Raji (cell line): ENCODE measurements at regions not wholly inside any gene's neighbourhood (a gene's known extent, or its start where the extent isn't known, plus 50 kb on each side); places are given as distances from the start of the nearest gene placed in this dataset.

Source experiments
- POLR2A ChIP-seq: IDR thresholded peaks from 2 replicates; pipeline ENCODE4 v1.6.1; 2011; ENCODE audit warnings: low read depth, low read length, control low read depth; ENCODE audit not compliant: insufficient read depth

DNA sequence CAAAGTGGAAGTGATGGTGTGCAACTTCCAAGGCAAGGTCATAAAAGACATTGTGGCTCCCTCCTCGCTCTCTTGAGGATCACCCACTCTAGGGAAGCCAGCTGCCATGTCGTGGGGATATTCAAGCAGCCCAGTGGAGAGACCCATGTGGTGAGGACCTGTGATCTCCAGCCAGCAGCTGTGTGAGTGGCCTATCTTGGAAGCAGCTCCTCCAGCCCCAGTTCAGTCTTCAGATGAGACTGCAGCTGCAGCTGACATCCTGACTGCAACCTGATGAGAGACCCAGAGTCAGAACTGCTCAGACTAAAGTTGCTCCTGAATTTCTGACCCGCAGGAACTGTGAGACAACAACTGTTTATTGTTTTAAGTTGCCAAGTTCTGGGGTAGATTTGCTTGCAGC lies 86.4 kb upstream of the GRK3 start:
- no peak for TF ChIP-seq POLR2A

DNA sequence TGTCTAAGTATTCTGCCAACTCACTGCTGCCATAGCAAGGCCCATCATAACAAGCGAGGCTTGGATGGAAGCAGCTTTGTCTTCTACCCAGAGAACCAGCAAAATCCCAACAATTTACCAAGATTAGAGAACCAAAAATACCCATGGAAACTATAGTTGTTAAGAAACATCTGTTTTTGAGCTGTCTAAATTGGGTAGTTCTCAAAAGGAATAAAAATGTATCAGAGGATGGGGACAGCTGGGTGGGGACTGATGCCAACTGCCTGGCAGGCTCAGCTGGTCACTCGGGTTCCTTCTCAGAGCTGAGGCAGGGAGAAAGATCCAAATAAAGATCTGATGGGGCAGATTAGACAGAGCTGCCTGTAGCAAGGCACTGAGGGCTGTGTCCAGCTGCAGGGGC lies 85.9 kb upstream of the GRK3 start:
- no peak for TF ChIP-seq POLR2A

DNA sequence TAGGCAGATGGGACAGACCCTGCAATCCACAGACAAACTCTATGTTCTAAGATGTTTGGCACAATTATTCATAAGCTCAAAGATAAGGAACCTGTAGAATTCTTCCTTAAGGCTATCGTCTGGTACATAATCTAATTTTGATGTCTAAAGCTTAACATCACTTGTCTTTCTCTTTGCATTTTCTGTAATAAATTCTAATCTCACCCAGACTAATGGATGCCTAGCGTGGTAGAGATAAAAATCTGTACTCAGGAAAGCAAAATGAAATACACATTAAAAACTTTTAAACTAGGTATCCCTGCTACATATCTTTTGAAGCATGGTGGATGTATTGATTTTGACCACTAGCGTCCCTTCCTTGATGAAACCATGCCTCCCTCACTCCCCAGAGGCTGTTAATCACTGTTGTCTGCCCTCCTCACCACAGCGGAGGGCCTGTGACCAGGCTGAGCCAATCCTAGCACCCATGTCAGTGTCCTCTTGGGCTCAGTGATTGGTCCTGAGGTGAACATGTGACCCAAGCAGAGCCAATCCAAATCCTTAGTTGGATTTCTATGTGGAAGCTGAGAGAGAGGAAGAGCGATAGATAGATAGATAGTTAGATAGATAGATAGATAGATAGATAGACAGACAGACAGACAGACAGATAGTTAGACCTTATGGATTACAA lies 82.2 kb upstream of the GRK3 start:
- no peak for TF ChIP-seq POLR2A

DNA sequence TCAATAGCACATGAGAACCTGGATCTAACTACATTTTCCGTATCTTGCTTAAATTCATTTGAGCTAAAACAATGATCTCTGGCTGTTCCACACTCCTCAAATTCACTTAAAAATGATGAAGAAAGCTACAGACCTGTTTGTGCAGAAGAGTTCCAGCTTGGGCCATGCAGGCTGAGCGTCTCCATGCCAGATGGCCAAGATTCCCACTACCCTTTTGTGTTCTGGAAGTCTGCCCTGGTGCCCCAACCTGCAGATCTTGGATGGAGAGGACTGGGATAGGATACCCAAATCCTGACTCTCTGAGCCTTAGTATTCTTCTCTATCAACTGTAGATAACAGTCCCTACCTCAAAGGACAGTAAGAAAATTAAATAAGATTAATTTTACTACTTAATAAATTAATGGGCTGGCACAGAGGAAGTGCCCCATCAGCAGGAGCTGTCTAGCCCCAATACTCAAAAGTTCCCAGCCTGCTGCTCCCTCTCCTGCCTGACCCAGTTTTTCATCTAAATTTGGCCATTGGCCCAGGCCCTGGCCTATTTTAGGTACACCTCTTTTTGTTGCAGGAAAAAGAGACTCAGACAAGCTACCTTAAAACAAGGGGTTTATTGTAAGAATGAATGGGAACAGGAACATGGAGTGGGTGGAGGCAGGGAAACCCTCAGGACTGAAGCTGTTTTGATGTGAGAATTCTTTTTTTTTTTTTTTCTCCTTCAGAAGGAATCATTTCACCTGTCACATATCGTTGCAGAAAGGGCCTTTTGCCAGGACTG lies 81.4 kb upstream of the GRK3 start:
- TF ChIP-seq POLR2A, result no peak

DNA sequence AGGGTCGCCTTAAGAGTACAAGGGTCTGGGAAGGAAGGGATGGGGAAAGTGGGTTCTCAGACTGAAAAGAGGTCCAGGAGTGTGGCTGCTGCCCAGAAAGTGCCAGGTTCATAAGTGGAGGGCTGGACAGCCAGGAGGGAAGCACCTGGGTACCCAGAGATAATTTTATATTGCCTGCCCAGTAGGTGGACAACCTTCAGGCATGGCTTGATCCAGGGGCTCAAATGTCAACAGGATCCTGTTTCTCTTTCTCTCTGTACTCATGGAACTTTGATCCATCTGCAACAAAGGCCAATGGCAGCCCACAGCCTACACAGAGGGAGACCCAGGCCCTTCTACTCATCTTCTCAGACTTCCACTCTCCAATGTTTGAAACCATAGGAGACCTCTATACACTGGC lies 80.5 kb upstream of the GRK3 start:
- TF ChIP-seq POLR2A, result no peak

DNA sequence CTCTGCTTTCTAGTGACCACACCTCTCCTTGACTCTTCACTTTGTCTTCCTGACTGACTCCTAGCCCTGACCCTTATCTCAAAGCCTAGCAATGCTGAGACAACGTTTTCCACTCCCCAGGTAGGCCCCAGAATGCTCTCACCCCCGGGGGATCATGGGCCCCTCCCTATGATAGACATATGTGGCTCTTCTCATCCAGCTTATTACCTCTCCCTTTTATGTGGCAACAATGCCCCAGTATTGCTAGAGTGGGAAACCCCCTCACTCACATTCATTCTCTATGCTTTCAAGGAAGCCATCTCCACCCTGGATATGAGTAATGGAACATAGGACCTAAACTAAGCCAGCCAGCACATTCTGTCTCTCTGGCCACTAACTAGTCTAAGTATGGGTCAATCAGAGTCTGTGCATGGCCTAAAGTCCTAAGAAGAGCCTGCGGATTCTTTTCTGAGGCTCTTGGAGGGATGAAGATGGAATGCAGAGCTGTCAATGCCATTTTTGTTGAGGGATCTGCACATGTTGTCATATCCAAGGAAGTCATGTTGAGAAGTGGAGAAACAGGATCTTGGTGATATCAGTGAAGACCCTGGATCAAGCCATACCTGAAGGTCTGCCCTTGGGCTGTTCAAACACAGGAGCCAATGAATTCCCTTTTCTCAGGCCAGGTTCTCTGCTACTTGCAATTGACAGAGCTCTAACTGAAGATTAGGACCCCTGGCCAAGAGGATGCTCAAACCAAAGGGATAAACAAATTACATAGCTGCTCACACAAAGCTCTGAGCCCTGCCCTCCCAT lies 79.8 kb upstream of the GRK3 start:
- TF ChIP-seq POLR2A, result no peak

DNA sequence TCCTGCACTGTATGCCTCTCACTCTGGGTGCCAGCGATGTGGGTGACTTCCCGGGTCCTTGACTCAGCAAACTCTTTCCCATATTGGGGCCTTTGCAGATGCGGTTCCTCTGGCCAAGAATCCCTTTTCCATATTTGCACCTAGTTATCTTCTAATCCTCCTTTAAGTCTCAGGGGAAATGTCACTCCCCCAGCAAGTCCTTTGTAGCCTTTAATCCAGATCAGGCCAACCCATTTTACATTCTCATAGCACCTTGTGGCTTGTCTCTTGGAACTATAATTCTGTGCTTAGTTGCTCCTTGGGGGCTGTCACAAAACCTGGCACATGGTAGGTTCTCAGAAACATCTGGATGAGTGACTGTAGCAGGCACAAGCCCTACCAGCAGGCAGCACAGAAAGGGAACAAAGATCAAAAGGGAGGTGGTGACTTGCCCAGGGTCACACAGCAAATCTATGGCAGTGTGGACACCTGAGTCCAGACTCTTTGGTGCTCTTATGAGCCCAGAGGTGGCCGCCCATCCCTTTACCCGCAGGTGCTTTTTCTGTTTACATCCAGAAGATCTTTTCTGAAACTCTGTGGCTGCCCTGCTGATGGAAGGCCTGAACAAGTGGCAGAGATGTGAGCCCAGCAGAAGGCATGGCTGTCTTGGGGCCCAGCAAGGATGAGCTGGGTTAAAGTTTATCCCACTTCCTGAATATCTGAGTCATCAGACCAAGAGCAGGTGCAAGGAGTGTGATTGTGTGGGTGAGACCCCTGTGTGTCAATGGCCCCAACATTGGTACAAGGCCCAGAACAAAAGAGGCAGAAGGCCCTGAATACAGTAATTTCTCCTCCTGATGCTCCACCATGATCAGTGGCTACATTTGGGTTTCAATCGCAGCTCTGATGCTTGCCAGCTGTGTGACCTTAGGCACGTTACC lies 78.6 kb upstream of the GRK3 start:
- TF ChIP-seq POLR2A, result no peak

DNA sequence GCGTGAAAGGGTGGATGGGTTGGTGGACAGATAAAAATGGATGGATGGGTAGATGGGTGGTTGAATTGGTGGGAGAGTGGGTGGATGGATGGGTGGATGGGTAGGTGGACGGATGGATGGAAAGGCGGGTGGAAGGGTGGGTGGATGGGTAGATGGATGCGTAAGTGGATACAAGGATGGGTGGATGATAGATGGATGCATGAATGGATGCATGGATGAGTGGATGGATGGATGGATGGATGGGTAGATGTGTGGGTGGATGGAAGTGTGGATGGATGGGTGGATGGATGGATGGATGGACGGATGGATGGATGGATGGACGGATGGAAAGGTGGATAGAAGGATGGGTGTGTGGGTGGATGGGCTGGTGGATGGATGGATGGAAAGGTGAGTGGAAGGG lies 77.0 kb upstream of the GRK3 start:
- no peak for TF ChIP-seq POLR2A

DNA sequence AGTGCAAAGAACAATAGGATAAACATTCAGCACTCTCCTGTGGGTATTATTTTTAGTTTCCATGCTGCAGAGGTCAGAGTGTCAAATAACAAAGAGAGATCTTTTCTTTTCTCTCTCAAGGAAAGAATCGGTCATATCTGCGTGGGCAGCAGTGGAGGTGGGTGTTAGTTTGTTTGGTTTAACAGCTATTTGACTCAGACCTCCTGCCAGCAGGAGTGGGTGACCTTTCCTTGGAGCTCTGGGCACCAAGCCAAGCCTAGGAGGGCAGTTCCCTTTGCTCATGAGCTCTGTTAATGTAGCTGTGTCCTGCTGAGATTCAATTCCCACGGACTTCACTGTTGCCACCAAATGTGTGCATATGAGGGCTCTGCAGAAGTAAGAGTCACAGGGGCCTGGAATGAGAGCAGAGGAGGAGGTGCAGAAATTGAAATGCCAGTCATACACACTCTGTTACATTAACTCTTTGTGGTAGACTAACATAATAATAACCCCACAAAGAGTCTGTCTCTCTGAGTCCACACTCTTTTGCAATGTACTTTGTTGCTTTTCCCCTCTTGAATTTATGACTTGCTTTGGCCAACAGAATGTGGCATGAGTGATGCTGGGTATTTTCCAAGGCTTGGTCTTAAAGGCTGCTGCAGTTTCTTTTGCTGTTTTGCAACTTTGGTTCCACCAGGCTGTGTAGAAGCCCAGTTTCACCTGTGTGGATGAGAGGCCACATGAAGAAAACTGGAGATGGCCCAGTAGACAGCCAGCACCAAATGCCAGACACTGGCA lies 76.0 kb upstream of the GRK3 start:
- TF ChIP-seq POLR2A, result no peak

DNA sequence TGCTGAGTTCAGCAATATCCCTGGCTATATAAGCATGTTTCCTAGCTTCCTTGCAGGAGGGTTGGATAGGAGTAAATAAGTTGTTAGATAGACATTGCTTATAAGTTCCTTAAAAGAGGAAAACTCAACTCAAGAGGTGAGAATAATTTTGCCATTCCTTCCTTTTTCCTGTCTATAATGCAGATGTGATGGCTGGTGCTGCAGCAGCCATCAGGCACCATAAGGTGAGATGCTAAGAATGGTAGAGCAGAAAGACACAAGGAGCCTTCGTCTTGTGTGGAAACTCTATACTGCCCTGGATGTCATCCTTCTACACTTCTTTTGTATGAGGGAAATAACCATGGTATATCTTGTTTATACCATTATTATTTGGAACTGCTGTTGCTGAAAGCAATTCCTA lies 74.5 kb upstream of the GRK3 start:
- TF ChIP-seq POLR2A, result no peak

DNA sequence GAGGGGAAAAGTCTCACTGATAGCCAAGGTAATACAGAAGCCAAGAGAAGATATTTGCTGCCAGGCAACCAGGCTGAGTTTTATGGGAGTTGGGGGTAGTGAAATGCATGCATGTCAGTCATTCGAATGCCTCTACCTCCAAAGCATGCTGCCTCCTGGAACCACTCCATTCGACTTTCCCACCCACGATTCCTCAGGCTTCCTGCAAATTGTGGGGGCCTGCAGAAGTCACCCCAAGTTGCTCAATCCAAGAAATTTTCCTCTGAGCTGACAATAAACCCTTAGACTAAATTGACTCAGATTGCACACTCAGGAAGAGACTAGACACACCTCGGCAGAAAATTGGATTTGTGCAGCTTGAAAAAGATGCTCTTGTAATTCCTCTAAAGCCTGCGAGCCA lies 73.6 kb upstream of the GRK3 start:
- TF ChIP-seq POLR2A, result no peak

DNA sequence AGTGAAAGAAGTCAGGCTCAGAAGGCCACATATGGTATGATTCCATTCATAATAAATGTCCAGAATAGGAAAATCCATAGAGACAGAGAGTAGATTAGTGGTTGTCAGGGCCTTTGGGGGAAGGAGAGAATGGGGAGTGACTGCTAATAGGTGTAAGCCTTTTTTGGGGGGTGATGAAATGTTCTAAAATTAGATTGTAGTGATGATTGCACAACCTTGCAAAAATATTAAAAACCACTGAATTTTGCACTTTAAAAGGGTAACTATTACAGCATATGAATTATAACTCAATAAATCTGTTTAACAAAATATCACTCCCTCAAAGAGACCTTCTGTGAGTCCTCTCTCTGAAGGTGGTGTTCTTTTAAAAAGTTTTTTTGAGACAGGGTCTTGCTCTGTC lies 72.3 kb upstream of the GRK3 start:
- TF ChIP-seq POLR2A, result no peak

DNA sequence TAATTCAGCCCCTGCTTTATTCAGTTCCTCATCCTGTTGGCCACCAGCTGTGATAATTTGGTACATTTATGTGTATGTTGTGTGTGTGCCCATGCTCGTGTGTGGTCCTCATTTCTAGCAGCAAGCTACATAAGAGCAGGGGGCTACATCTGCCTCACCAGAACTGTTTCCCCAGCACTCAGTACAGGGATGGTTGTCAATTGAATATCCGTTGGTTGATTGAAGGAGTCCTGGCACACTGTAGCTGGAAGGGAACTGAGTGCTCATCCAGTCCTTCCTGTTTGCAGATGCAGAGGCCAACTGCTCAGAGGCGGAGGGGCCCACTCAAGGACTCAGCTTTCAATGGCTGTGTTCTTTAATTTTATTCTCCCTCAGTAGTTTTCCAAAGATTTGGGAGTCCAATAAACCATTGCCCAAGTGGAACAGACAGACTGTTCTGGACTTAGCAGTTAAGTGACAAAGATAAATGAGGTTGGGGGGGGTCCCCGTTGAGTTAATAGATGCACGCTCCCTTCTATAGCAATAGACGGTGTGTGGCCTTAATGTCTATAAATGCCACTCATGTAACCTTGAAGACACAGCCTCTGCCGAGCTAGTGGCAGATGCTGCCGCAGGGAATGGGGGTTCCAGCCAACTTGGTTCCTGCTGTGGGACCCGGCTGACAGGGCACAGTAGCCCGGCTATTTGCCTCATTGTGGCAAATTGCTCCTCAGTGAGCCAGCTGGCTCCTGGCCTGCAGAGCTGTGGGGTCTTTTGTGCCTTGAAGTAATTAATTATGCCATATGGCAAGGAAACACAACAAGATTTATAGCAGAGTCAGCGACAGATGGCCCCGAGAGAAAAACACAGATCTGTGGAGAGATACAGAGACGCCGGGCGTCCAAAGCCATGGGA lies 71.4 kb upstream of the GRK3 start:
- TF ChIP-seq POLR2A, result no peak

DNA sequence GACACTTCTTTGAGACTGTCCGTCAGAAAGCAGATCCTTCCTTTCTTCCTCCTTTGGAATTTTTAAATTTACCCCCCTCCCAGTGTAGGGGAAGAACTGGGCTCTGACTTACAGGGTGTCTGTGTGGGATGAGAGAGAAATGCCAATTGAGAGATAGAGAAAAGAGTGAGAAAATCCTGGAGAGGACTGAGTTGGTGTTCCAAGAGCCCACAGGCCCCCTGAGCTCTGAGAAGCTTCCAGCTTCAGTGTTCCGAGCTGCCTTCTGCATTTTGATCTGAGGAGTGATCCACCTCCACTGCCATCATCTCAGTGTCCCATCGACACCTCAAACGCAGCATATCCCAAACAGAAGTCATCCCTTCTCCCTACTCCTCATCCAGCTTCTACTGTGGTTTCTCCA lies 70.7 kb upstream of the GRK3 start:
- TF ChIP-seq POLR2A, result no peak

DNA sequence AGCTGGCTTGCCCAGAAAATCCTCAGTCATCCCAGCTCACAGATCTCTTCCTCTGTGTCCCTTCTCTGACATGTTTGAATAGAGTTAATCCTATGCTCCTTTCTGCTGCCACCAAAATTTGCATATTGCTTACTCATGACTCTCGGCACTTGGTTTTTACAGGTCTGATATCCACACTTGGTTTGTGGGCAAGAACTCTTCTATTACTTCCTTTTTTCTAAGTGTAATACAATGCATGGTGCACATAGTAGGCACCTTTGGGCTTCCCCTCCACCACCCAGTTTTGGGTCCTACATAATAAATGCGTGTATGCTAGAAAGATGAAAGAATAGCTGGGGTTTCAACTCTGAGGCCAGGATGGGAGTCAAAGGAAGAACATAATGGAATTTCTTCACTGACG lies 69.7 kb upstream of the GRK3 start:
- TF ChIP-seq POLR2A, result no peak
